GM18499 (cell line): ENCODE measurements at regions not wholly inside any gene's neighbourhood (a gene's known extent, or its start where the extent isn't known, plus 50 kb on each side); places are given as distances from the start of the nearest gene placed in this dataset.

Experiments used
- ATAC-seq: cut with Tn5 transposase; IDR thresholded peaks from one replicate; pipeline ENCODE4 v1.9.1; 2021; ENCODE audit warnings: moderate number of reproducible peaks; ENCODE audit not compliant: insufficient read depth, unreplicated experiment

- no peak for ATAC-seq
Measured at GRCh38 chr11:35076201-35077100, 62.5 kb upstream of the CD44 start.

GRCh38 chr11:35077709-35078469, 61.1 kb upstream of the CD44 start:
- peak; percentile 46 for ATAC-seq

- ATAC-seq, result peak; percentile 2
Measured at GRCh38 chr11:35078470-35078735, 60.6 kb upstream of the CD44 start.

- no peak for ATAC-seq
Measured at GRCh38 chr11:35079611-35080010, 59.4 kb upstream of the CD44 start.

- peak; percentile 41 for ATAC-seq
Measured at GRCh38 chr11:35082321-35083180, 56.4 kb upstream of the CD44 start.

GRCh38 chr11:35083181-35083430, 55.9 kb upstream of the CD44 start:
- no peak for ATAC-seq

- peak; percentile 62 for ATAC-seq
Measured at GRCh38 chr11:35083431-35084238, 55.3 kb upstream of the CD44 start.

- ATAC-seq, result no peak
Measured at GRCh38 chr11:35084817-35085440, 54.0 kb upstream of the CD44 start.

- no peak for ATAC-seq
Measured at GRCh38 chr11:35085531-35086165, 53.3 kb upstream of the CD44 start.

GRCh38 chr11:35087648-35088047, 51.3 kb upstream of the CD44 start:
- ATAC-seq, result no peak

GRCh38 chr11:35088226-35088625, 50.7 kb upstream of the CD44 start:
- no peak for ATAC-seq

- ATAC-seq, result no peak
Measured at GRCh38 chr11:35088676-35089075, 50.3 kb upstream of the CD44 start.
